Activated naive CD8-positive, alpha-beta T cell treated with anti-CD3 and anti-CD28 coated beads, Interleukin-2, amount 10 ng/mL, durations not matched to agents 7 days and 5 days (primary cell): ENCODE measurements at regions not wholly inside any gene's neighbourhood (a gene's known extent, or its start where the extent isn't known, plus 50 kb on each side); places are given as distances from the start of the nearest gene placed in this dataset.
"Not testable (repeated sequence)": the region's sequence is repeated elsewhere in the genome, so short reads cannot be mapped to it uniquely, and the experiment has no call there.

Source experiments
- ATAC-seq: fragments of 150-1000 bp; cut with Tn5 transposase; one replicate; pipeline ENCODE4 v1.10.0; 2021; ENCODE audit warnings: low read depth, moderate library complexity
- POLR2A ChIA-PET: fragments of 350-600 bp; sonication (Branson Sonifier 250); formaldehyde crosslinking; loops from one replicate; lab custom pipeline; 2021; ENCODE audit warnings: antibody characterized with exemption; lab: Charles Lee
- DNase-seq: peaks from one replicate; pipeline ENCODE4 v3.0.0; 2021
- H3K27ac Mint-ChIP-seq: one replicate; pipeline ENCODE4 v1.8.0; 2022; ENCODE audit warnings: mild to moderate bottlenecking, mixed read lengths
- H3K27me3 Mint-ChIP-seq: one replicate; pipeline ENCODE4 v1.8.0; 2022; ENCODE audit warnings: mild to moderate bottlenecking, moderate library complexity, mixed read lengths
- H3K36me3 Mint-ChIP-seq: one replicate; pipeline ENCODE4 v1.8.0; 2021; ENCODE audit warnings: mild to moderate bottlenecking, mixed read lengths
- H3K4me1 Mint-ChIP-seq: one replicate; pipeline ENCODE4 v1.8.0; 2021; ENCODE audit warnings: mixed read lengths
- H3K4me3 Mint-ChIP-seq: one replicate; pipeline ENCODE4 v1.8.0; 2022; ENCODE audit warnings: mild to moderate bottlenecking, moderate library complexity, mixed read lengths
- H3K9me3 Mint-ChIP-seq: one replicate; pipeline ENCODE4 v1.8.0; 2021; ENCODE audit warnings: mixed read lengths

- POLR2A ChIA-PET, result no interaction called here
- ATAC-seq (no peak), DNase-seq (no peak)
- Mint-ChIP-seq H3K27me3 (peaks cover 6% of the 10 kb centered on the region), H3K27ac (no peak overlapping the region), H3K4me1 (no peaks in the 10 kb centered on the region), H3K9me3 (no peaks in the 10 kb centered on the region), H3K4me3 (no peak overlapping the region), H3K36me3 (no peaks in the 10 kb centered on the region)
Observed at GRCh38 chr7:73918926-73919693, 58.2 kb downstream of the TMEM270 start.

GRCh38 chr7:73919694-73920375, 58.9 kb downstream of the TMEM270 start:
- POLR2A ChIA-PET, result no interaction called here
- DNase-seq, result no peak
- Mint-ChIP-seq H3K27me3 (peaks cover 7% of the 10 kb centered on the region), H3K4me1 (no peaks in the 10 kb centered on the region), H3K4me3 (no peak overlapping the region), H3K27ac (no peak overlapping the region), H3K9me3 (no peaks in the 10 kb centered on the region), H3K36me3 (no peaks in the 10 kb centered on the region)
- no peak for ATAC-seq

- POLR2A ChIA-PET, result no interaction called here
Observed at GRCh38 chr7:73920406-73921134, 59.6 kb downstream of the TMEM270 start.

GRCh38 chr7:73921623-73922528, 60.9 kb downstream of the TMEM270 start:
- Mint-ChIP-seq H3K27ac (no peak overlapping the region), H3K36me3 (no peaks in the 10 kb centered on the region), H3K27me3 (peaks cover 19% of the 10 kb centered on the region), H3K4me1 (no peaks in the 10 kb centered on the region), H3K9me3 (no peaks in the 10 kb centered on the region), H3K4me3 (no peak overlapping the region)
- DNase-seq, result no peak
- POLR2A ChIA-PET, result no interaction called here
- no peak for ATAC-seq

More at GRCh38 chr7:73920406-73921134, 59.6 kb downstream of the TMEM270 start:
- Mint-ChIP-seq H3K27ac (no peak overlapping the region), H3K36me3 (no peaks in the 10 kb centered on the region), H3K9me3 (no peaks in the 10 kb centered on the region), H3K4me3 (no peak overlapping the region), H3K4me1 (no peaks in the 10 kb centered on the region), H3K27me3 (peaks cover 9% of the 10 kb centered on the region)
- ATAC-seq, result no peak
- DNase-seq, result no peak

- peaks cover 36% of the 10 kb centered on the region for H3K27me3 Mint-ChIP-seq
- H3K4me1 Mint-ChIP-seq, H3K36me3 Mint-ChIP-seq, DNase-seq, ATAC-seq, H3K27ac Mint-ChIP-seq, POLR2A ChIA-PET, H3K9me3 Mint-ChIP-seq, H3K4me3 Mint-ChIP-seq: not testable (repeated sequence)
Observed at GRCh38 chr7:73928644-73929043, 67.7 kb downstream of the TMEM270 start.

GRCh38 chr7:73931502-73931901, 70.5 kb downstream of the TMEM270 start:
- POLR2A ChIA-PET, result no interaction called here
- DNase-seq (no peak), ATAC-seq (no peak)
- H3K9me3 Mint-ChIP-seq, result no peaks in the 10 kb centered on the region
- no peaks in the 10 kb centered on the region for H3K36me3 Mint-ChIP-seq
- no peak overlapping the region for H3K4me3 Mint-ChIP-seq
- peaks cover 30% of the 10 kb centered on the region for H3K27me3 Mint-ChIP-seq
- H3K27ac Mint-ChIP-seq, result no peak overlapping the region
- H3K4me1 Mint-ChIP-seq, result no peaks in the 10 kb centered on the region

DNA sequence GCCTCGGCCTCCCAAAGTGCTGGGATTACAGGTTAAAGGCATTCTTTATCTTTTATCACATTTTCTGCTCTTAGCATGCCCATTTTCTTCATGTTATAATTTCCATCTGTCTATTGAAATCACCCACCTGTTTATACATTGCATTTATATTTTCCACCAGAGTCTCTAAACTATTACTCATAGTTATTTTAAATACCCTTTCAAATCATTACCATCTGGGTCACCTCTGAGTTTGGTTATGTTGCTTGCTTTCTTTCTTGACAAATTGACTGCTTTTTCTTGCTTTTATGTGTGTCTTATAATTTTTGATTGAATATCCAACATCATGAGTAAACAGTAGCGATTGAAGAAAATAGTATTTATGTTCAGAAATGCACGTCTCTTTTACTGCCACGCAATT, 71.4 kb downstream of the TMEM270 start:
- ATAC-seq, result no peak
- no peak overlapping the region for H3K4me3 Mint-ChIP-seq
- no peak overlapping the region for H3K27ac Mint-ChIP-seq
- H3K9me3 Mint-ChIP-seq, result no peaks in the 10 kb centered on the region
- peaks cover 27% of the 10 kb centered on the region for H3K27me3 Mint-ChIP-seq
- no peaks in the 10 kb centered on the region for H3K36me3 Mint-ChIP-seq
- POLR2A ChIA-PET, result no interaction called here
- DNase-seq, result no peak
- no peaks in the 10 kb centered on the region for H3K4me1 Mint-ChIP-seq

DNA sequence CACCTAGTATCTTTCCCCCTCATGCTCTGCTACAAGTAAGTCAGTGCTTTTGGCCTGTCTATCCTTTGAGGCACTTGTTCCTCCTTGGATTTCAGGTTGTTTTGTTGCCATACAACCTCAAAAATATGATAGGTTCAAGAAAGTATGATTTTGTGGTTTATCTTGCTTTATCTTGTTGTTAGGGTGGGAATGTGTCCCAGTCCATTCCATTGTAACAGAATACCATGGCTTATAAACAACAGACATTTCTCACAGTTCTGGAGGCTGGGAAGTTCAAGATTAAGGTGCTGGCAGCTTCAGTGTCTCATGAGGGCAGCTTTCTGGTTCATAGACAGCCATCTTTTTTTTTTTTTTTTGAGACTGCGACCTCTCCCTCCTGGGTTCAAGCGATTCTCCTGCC, 72.1 kb downstream of the TMEM270 start:
- POLR2A ChIA-PET, result no interaction called here
- Mint-ChIP-seq H3K27me3 (peaks cover 27% of the 10 kb centered on the region), H3K27ac (no peak overlapping the region), H3K36me3 (no peaks in the 10 kb centered on the region), H3K4me3 (no peak overlapping the region), H3K9me3 (no peaks in the 10 kb centered on the region), H3K4me1 (no peaks in the 10 kb centered on the region)
- ATAC-seq, result no peak
- DNase-seq, result no peak

DNA sequence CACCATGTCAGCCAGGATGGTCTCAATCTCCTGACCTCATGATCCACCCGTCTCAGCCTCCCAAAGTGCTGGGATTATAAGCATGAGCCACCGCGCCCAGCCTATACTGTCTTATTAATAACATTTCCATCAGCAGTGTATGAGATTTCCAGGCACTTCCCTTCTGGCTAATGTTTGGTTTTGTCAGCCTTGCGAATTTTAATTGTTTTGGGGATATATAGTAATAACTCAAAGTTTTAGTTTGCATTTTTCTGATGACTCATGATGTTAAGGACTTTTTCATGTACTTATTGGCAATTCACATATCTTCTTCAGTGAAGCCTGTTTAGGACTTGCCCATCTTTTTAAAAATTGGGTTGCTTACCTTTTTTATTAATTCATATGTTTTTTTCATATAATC, 76.0 kb downstream of the TMEM270 start:
- no peak overlapping the region for H3K27ac Mint-ChIP-seq
- ATAC-seq (no peak), DNase-seq (no peak)
- no peaks in the 10 kb centered on the region for H3K4me1 Mint-ChIP-seq
- H3K9me3 Mint-ChIP-seq, result peaks cover 1% of the 10 kb centered on the region
- no peak overlapping the region for H3K4me3 Mint-ChIP-seq
- H3K36me3 Mint-ChIP-seq, result no peaks in the 10 kb centered on the region
- peaks cover 14% of the 10 kb centered on the region for H3K27me3 Mint-ChIP-seq
- POLR2A ChIA-PET, result no interaction called here

- POLR2A ChIA-PET, result interaction anchor here (0.6 kb wide), 1 partner anchor 171 kb away, joined by 3 read pairs; no protein-coding TSS in a partner anchor
Observed at GRCh38 chr7:73937650-73938049, 76.7 kb downstream of the TMEM270 start.

DNA sequence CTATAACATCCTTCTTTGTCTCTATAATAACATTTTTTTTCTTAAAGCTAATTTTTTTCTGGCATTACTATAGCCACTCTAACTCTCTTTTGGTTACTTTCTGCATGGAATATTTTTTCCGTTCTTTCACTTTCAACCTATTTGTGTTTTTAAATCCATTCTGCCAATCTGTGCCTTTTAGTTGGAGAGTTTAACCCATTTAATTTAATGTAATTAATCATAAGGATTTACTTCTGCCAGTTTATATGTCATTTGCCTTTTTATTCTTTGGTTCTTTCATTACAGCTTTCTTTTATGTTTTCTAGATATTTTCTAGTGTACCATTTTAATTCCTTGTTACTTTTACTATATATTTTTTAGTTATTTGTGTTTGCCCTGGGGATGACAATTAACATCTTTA, 78.6 kb downstream of the TMEM270 start:
- Mint-ChIP-seq H3K27me3 (peaks cover 15% of the 10 kb centered on the region), H3K9me3 (peaks cover 1% of the 10 kb centered on the region), H3K4me1 (no peaks in the 10 kb centered on the region), H3K27ac (no peak overlapping the region), H3K36me3 (no peaks in the 10 kb centered on the region), H3K4me3 (no peak overlapping the region)
- POLR2A ChIA-PET, result no interaction called here
- no peak for DNase-seq
- no peak for ATAC-seq

More at GRCh38 chr7:73937650-73938049, 76.7 kb downstream of the TMEM270 start:
- ATAC-seq, H3K36me3 Mint-ChIP-seq, H3K4me1 Mint-ChIP-seq, H3K4me3 Mint-ChIP-seq, H3K27ac Mint-ChIP-seq, H3K9me3 Mint-ChIP-seq, DNase-seq: not testable (repeated sequence)
- peaks cover 13% of the 10 kb centered on the region for H3K27me3 Mint-ChIP-seq

GRCh38 chr7:73940701-73941238, 79.8 kb downstream of the TMEM270 start:
- H3K4me1 Mint-ChIP-seq, result no peaks in the 10 kb centered on the region
- ATAC-seq, result no peak

More at GRCh38 chr7:73940701-73941238, 79.8 kb downstream of the TMEM270 start:
- no peak overlapping the region for H3K27ac Mint-ChIP-seq
- H3K9me3 Mint-ChIP-seq, result peaks cover 4% of the 10 kb centered on the region
- H3K4me3 Mint-ChIP-seq, result no peak overlapping the region
- H3K27me3 Mint-ChIP-seq, result peaks cover 11% of the 10 kb centered on the region
- POLR2A ChIA-PET, result no interaction called here
- DNase-seq, result no peak
- H3K36me3 Mint-ChIP-seq, result no peaks in the 10 kb centered on the region
